NB4 (cell line): ENCODE measurements at regions not wholly inside any gene's neighbourhood (a gene's known extent, or its start where the extent isn't known, plus 50 kb on each side); places are given as distances from the start of the nearest gene placed in this dataset.
"Not testable (repeated sequence)": the region's sequence is repeated elsewhere in the genome, so short reads cannot be mapped to it uniquely, and the experiment has no call there.

Experiments used
- MYC ChIP-seq: IDR thresholded peaks from 2 replicates; pipeline ENCODE4 v1.6.1; 2011; ENCODE audit warnings: low read depth, low read length
- POLR2A ChIP-seq: IDR thresholded peaks from 2 replicates; pipeline ENCODE4 v1.6.1; 2011; ENCODE audit warnings: mild to moderate bottlenecking; ENCODE audit not compliant: insufficient read length; ENCODE audit errors: extremely low read depth
- TF ChIP-seq, protein P1 (sequence below): IDR thresholded peaks from one replicate; pipeline ENCODE4 v1.5.1; 2012; ENCODE audit warnings: low read depth, low read length
- TF ChIP-seq, protein P2 (sequence below): IDR thresholded peaks from 2 replicates; pipeline ENCODE4 v1.6.1; 2011; ENCODE audit warnings: low read depth, low read length

DNA sequence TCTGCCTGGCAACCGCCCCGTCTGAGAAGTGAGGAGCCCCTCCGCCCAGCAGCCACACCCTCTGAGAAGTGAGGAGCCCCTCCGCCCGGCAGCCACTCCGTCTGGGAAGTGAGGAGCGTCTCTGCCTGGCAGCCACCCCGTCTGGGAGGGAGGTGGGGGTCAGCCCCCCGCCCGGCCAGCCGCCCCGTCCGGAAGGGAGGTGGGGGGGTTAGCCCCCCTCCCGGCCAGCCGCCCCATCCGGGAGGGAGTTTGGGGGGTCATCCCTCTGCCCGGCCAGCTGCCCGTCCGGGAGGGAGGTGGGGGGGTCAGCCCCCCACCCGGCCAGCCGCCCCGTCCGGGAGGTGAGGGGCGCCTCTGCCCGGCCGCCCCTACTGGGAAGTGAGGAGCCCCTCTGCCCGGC is 269.0 kb downstream of the FAM72C start:
- TF ChIP-seq, protein P1, sequence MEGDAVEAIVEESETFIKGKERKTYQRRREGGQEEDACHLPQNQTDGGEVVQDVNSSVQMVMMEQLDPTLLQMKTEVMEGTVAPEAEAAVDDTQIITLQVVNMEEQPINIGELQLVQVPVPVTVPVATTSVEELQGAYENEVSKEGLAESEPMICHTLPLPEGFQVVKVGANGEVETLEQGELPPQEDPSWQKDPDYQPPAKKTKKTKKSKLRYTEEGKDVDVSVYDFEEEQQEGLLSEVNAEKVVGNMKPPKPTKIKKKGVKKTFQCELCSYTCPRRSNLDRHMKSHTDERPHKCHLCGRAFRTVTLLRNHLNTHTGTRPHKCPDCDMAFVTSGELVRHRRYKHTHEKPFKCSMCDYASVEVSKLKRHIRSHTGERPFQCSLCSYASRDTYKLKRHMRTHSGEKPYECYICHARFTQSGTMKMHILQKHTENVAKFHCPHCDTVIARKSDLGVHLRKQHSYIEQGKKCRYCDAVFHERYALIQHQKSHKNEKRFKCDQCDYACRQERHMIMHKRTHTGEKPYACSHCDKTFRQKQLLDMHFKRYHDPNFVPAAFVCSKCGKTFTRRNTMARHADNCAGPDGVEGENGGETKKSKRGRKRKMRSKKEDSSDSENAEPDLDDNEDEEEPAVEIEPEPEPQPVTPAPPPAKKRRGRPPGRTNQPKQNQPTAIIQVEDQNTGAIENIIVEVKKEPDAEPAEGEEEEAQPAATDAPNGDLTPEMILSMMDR = not testable (repeated sequence)
- TF ChIP-seq, protein P2, sequence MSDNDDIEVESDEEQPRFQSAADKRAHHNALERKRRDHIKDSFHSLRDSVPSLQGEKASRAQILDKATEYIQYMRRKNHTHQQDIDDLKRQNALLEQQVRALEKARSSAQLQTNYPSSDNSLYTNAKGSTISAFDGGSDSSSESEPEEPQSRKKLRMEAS = not testable (repeated sequence)
- not testable (repeated sequence) for TF ChIP-seq POLR2A, MYC
